H1 (cell line): ENCODE measurements at regions not wholly inside any gene's neighbourhood (a gene's known extent, or its start where the extent isn't known, plus 50 kb on each side); places are given as distances from the start of the nearest gene placed in this dataset.

Experiments used
- CTCF ChIA-PET: fragments of 300-600 bp; sonication (Branson Sonifier 250); formaldehyde crosslinking; loops from one replicate; lab custom pipeline; 2021; ENCODE audit not compliant: partially characterized antibody; lab: Charles Lee
- POLR2A ChIA-PET: fragments of 300-600 bp; sonication (Branson Sonifier 250); formaldehyde crosslinking; loops from one replicate; lab custom pipeline; 2021; ENCODE audit warnings: inconsistent platforms; ENCODE audit not compliant: partially characterized antibody; lab: Charles Lee
- DNase-seq, 2 experiments: peaks; one replicate each; pipeline versions ENCODE4 v3.0.0 to v3.0.0-alpha.2; 2010 to 2022; ENCODE audit warnings: low spot score in 2 of 2, low read depth in 1 of 2, mixed read lengths in 1 of 2
- FAIRE-seq: peaks from 2 replicates; lab custom pipeline; 2011; peaks lifted over from hg19 to GRCh38; lab: Jason Lieb, UNC
- H2AFZ ChIP-seq: 2 replicates; pipeline ENCODE4 v1.8.1; 2012; ENCODE audit warnings: low read length, inconsistent platforms
- H2AK5ac ChIP-seq: 2 replicates; pipeline ENCODE4 v1.6.1; 2013; ENCODE audit warnings: low read depth, low read length
- H2BK120ac ChIP-seq: replicated peaks from 2 replicates; pipeline ENCODE3; 2013; ENCODE audit warnings: low read depth, low read length, inconsistent platforms
- H2BK12ac ChIP-seq: 2 replicates; pipeline ENCODE4 v1.6.1; 2013; ENCODE audit warnings: low read depth, low read length
- H2BK15ac ChIP-seq: 2 replicates; pipeline ENCODE4 v1.6.1; 2013; ENCODE audit warnings: low read length
- H2BK20ac ChIP-seq: 2 replicates; pipeline ENCODE4 v1.6.1; 2013; ENCODE audit warnings: low read length
- H2BK5ac ChIP-seq: 2 replicates; pipeline ENCODE4 v1.6.1; 2013; ENCODE audit warnings: low read depth, low read length
- H3K14ac ChIP-seq: 2 replicates; pipeline ENCODE4 v1.6.1; 2013; ENCODE audit warnings: inconsistent platforms; ENCODE audit not compliant: insufficient read length
- H3K18ac ChIP-seq: 2 replicates; pipeline ENCODE4 v1.6.1; 2013; ENCODE audit warnings: low read length; ENCODE audit errors: extremely low read depth
- H3K23ac ChIP-seq: 2 replicates; pipeline ENCODE4 v1.6.1; 2013; ENCODE audit warnings: inconsistent platforms; ENCODE audit not compliant: insufficient read length
- H3K23me2 ChIP-seq: 2 replicates; pipeline ENCODE4 v1.6.1; 2013; ENCODE audit warnings: low read depth, low read length
- H3K27ac ChIP-seq: 2 replicates; pipeline ENCODE4 v1.6.1; 2011; ENCODE audit warnings: low read depth, low read length, inconsistent platforms
- H3K27me3 ChIP-seq, 4 experiments: replicated peaks in 1 of 4; 1 replicate in 1 of 4; 2 replicates in 3 of 4; pipeline versions ENCODE4 v1.6.1 to v1.8.1; 2011 to 2013; ENCODE audit warnings: low read length in 3 of 4, mild to moderate bottlenecking in 3 of 4, inconsistent platforms in 2 of 4, mixed read lengths in 2 of 4, moderate library complexity in 1 of 4; ENCODE audit not compliant: control insufficient read depth in 3 of 4, insufficient read depth in 3 of 4; ENCODE audit errors: extremely low read depth in 1 of 4
- H3K36me3 ChIP-seq, 4 experiments: 2 replicates each; pipeline versions ENCODE4 v1.6.1 to v1.8.1; 2011 to 2013; ENCODE audit warnings: mild to moderate bottlenecking in 4 of 4, low read length in 3 of 4, moderate library complexity in 2 of 4, control low read depth in 1 of 4, inconsistent platforms in 1 of 4; ENCODE audit not compliant: insufficient read depth in 4 of 4, control insufficient read depth in 2 of 4
- H3K4ac ChIP-seq: replicated peaks from 2 replicates; pipeline ENCODE3; 2013; ENCODE audit warnings: low read length, low read depth, mixed read lengths, inconsistent platforms; ENCODE audit not compliant: insufficient read length
- H3K4me1 ChIP-seq, 4 experiments: replicated peaks in 1 of 4; 1 replicate in 1 of 4; 2 replicates in 3 of 4; pipeline versions ENCODE4 v1.6.1 to v1.8.1; 2011 to 2013; ENCODE audit warnings: low read length in 3 of 4, inconsistent platforms in 2 of 4, mixed read lengths in 1 of 4; ENCODE audit not compliant: insufficient read depth in 4 of 4, control insufficient read depth in 3 of 4
- H3K4me2 ChIP-seq, 2 experiments: 2 replicates each; pipeline versions ENCODE4 v1.6.1 to v1.8.1; 2011 to 2013; ENCODE audit warnings: low read depth in 2 of 2, low read length in 2 of 2, control low read depth in 1 of 2, inconsistent platforms in 1 of 2, mild to moderate bottlenecking in 1 of 2; ENCODE audit not compliant: insufficient read depth in 1 of 2
- H3K4me3 ChIP-seq, 4 experiments: fragments of 200-600, 300-600 bp in 1 of 4; sonication (generic), shearing (Covaris generic), sonication (Bioruptor Twin) in 1 of 4; 2 replicates each; pipeline versions ENCODE4 v1.5.1 to v1.8.1; 2011 to 2016; ENCODE audit warnings: low read length in 4 of 4, low read depth in 3 of 4, control low read depth in 2 of 4, inconsistent platforms in 2 of 4, mild to moderate bottlenecking in 2 of 4, mixed read lengths in 1 of 4, moderate library complexity in 1 of 4; ENCODE audit not compliant: insufficient read depth in 2 of 4; ENCODE audit errors: extremely low read depth in 1 of 4
- H3K56ac ChIP-seq: replicated peaks from 2 replicates; pipeline ENCODE3; 2013; ENCODE audit warnings: low read depth, mild to moderate bottlenecking, mixed read lengths, low read length, inconsistent platforms; ENCODE audit not compliant: insufficient read length
- H3K79me1 ChIP-seq: 2 replicates; pipeline ENCODE4 v1.6.1; 2013; ENCODE audit warnings: low read depth, low read length, control low read depth
- H3K79me2 ChIP-seq, 2 experiments: 2 replicates each; pipeline versions ENCODE4 v1.6.1 to v1.8.1; 2012 to 2013; ENCODE audit warnings: low read length in 2 of 2, mild to moderate bottlenecking in 2 of 2, inconsistent platforms in 1 of 2; ENCODE audit not compliant: insufficient read depth in 2 of 2, control insufficient read depth in 1 of 2
- H3K9ac ChIP-seq, 4 experiments: replicated peaks in 1 of 4; 1 replicate in 1 of 4; 2 replicates in 3 of 4; pipeline versions ENCODE4 v1.6.1 to v1.8.1; 2011 to 2013; ENCODE audit warnings: low read depth in 3 of 4, low read length in 3 of 4, control low read depth in 2 of 4, mild to moderate bottlenecking in 2 of 4, moderate library complexity in 2 of 4, inconsistent platforms in 1 of 4; ENCODE audit errors: extremely low read depth in 1 of 4
- H3K9me3 ChIP-seq, 2 experiments: 2 replicates each; pipeline versions ENCODE4 v1.6.1 to v1.8.1; 2012 to 2013; ENCODE audit warnings: mild to moderate bottlenecking in 2 of 2, moderate library complexity in 2 of 2, control low read depth in 1 of 2, inconsistent platforms in 1 of 2, low read depth in 1 of 2, low read length in 1 of 2, mixed read lengths in 1 of 2; ENCODE audit not compliant: insufficient read depth in 2 of 2
- H4K20me1 ChIP-seq, 2 experiments: replicated peaks in 1 of 2; 2 replicates each; pipeline versions ENCODE3 to v1.8.1; 2011 to 2013; ENCODE audit warnings: inconsistent platforms in 2 of 2, low read length in 2 of 2, mild to moderate bottlenecking in 1 of 2; ENCODE audit not compliant: insufficient read depth in 2 of 2, control insufficient read depth in 1 of 2
- H4K5ac ChIP-seq: 2 replicates; pipeline ENCODE4 v1.6.1; 2013; ENCODE audit warnings: low read length, low read depth, mixed read lengths, inconsistent platforms; ENCODE audit not compliant: insufficient read length
- H4K8ac ChIP-seq: 2 replicates; pipeline ENCODE4 v1.8.0; 2013; ENCODE audit warnings: mild to moderate bottlenecking, moderate library complexity, low read length, inconsistent platforms; ENCODE audit not compliant: insufficient read depth; ENCODE audit errors: extremely low read depth
- H4K91ac ChIP-seq: replicated peaks from 2 replicates; pipeline ENCODE3; 2013; ENCODE audit warnings: low read length, mixed read lengths, inconsistent platforms; ENCODE audit not compliant: insufficient read length
- CHD2 ChIP-seq: IDR thresholded peaks from 2 replicates; pipeline ENCODE4 v1.6.1; 2012; ENCODE audit warnings: low read length, improper control_type of control experiment
- EP300 ChIP-seq, 2 experiments: IDR thresholded peaks; 1 replicate in 1 of 2; 2 replicates in 1 of 2; pipeline ENCODE4 v1.6.1; 2011 to 2012; ENCODE audit warnings: low read depth in 2 of 2, low read length in 2 of 2, mild to moderate bottlenecking in 2 of 2, borderline replicate concordance in 1 of 2, inconsistent platforms in 1 of 2, moderate library complexity in 1 of 2
- MAX ChIP-seq: IDR thresholded peaks from 2 replicates; pipeline ENCODE4 v1.6.1; 2012; ENCODE audit warnings: inconsistent platforms
- ZNF274 ChIP-seq: IDR thresholded peaks from 2 replicates; pipeline ENCODE4 v1.7.0; 2012; ENCODE audit warnings: low read length, borderline replicate concordance; ENCODE audit errors: extremely low read depth
- WGBS, 2 experiments: shearing (Covaris generic) in 1 of 2; methylation state at CpG; one replicate each; pipeline versions ENCODE4 v1.1.6 to v1.1.7; 2013 to 2015; ENCODE audit warnings: low lambda C conversion rate in 2 of 2, mixed read lengths in 2 of 2, inconsistent platforms in 1 of 2, low coverage in 1 of 2, missing lambda C conversion rate in 1 of 2; ENCODE audit not compliant: insufficient replicate concordance in 2 of 2, insufficient coverage in 1 of 2, insufficient read length in 1 of 2; ENCODE audit errors: extremely low coverage in 1 of 2, missing lambda C conversion rate in 1 of 2; 5-methylcytosine and 5-hydroxymethylcytosine counted together

GRCh38 chr12:14314801-14315200, 50.7 kb upstream of the ATF7IP start:
- DNase-seq: no peak
- Histone ChIP-seq H3K79me1 (no peaks in the 10 kb centered on the region), H2BK15ac (no peak overlapping the region), H3K4me3 (no peak overlapping the region), H3K4ac (no peak overlapping the region), H3K27me3 (no peaks in the 10 kb centered on the region), H2AK5ac (no peak overlapping the region), H3K9me3 (no peaks in the 10 kb centered on the region), H3K23ac (no peak overlapping the region), H3K56ac (no peak overlapping the region), H3K79me2 (no peaks in the 10 kb centered on the region), H3K4me2 (no peak overlapping the region), H2BK120ac (no peak overlapping the region), H2AFZ (no peak overlapping the region), H3K36me3 (no peaks in the 10 kb centered on the region), H3K4me1 (no peaks in the 10 kb centered on the region), H4K91ac (no peak overlapping the region), H2BK12ac (no peak overlapping the region), H2BK20ac (no peak overlapping the region), H3K23me2 (no peaks in the 10 kb centered on the region), H4K8ac (no peak overlapping the region), H3K14ac (no peak overlapping the region), H3K18ac (no peak overlapping the region), H3K27ac (no peak overlapping the region), H4K20me1 (no peaks in the 10 kb centered on the region), H3K9ac (no peak overlapping the region), H2BK5ac (no peak overlapping the region), H4K5ac (no peak overlapping the region)
- WGBS, 2 experiments: 96% methylated on average over 6 of the region's 6 CpGs; no CpG with 5 or more reads in 1 of the 2 experiments
- TF ChIP-seq CHD2 (no peak), EP300 (IDR thresholded peaks at IDR 0.05; ENCODE audit: borderline replicate concordance in 1 of 2, low read depth in 2 of 2, low read length in 2 of 2) (no peak), ZNF274 (no peak), MAX (no peak)
- CTCF ChIA-PET: interaction anchor here (2.7 kb wide), 1 partner anchor 77 kb away, joined by 8 read pairs; no protein-coding TSS in a partner anchor
- no peak for FAIRE-seq
- POLR2A ChIA-PET: no interaction called here
